HG03108 (cell line): ENCODE measurements at regions not wholly inside any gene's neighbourhood (a gene's known extent, or its start where the extent isn't known, plus 50 kb on each side); places are given as distances from the start of the nearest gene placed in this dataset.

Source experiments
- ATAC-seq: cut with Tn5 transposase; IDR thresholded peaks from one replicate; pipeline ENCODE4 v1.9.1; 2021; ENCODE audit warnings: moderate library complexity; ENCODE audit not compliant: unreplicated experiment

- no peak for ATAC-seq
Measured at GRCh38 chr3:150040097-150040496, 69.4 kb upstream of the PFN2 start.

- ATAC-seq, result no peak
Measured at GRCh38 chr3:150038830-150039229, 68.1 kb upstream of the PFN2 start.

GRCh38 chr3:150036780-150037179 lies 66.1 kb upstream of the PFN2 start:
- ATAC-seq, result no peak

- no peak for ATAC-seq
Measured at GRCh38 chr3:150035910-150036612, 65.4 kb upstream of the PFN2 start.

- ATAC-seq, result no peak
Measured at GRCh38 chr3:150035301-150035779, 64.6 kb upstream of the PFN2 start.

GRCh38 chr3:150033721-150034120 lies 63.0 kb upstream of the PFN2 start:
- ATAC-seq, result no peak

- ATAC-seq, result no peak
Measured at GRCh38 chr3:150030841-150031240, 60.1 kb upstream of the PFN2 start.

- no peak for ATAC-seq
Measured at GRCh38 chr3:150023239-150023636, 52.5 kb upstream of the PFN2 start.

GRCh38 chr3:150022381-150023238 lies 51.9 kb upstream of the PFN2 start:
- ATAC-seq, result peak; percentile 90

- ATAC-seq, result no peak
Measured at GRCh38 chr3:150020527-150020926, 49.8 kb upstream of the PFN2 start.
